ENCODE measurements at regions not wholly inside any gene's neighbourhood (a gene's known extent, or its start where the extent isn't known, plus 50 kb on each side); places are given as distances from the start of the nearest gene placed in this dataset.

DNA sequence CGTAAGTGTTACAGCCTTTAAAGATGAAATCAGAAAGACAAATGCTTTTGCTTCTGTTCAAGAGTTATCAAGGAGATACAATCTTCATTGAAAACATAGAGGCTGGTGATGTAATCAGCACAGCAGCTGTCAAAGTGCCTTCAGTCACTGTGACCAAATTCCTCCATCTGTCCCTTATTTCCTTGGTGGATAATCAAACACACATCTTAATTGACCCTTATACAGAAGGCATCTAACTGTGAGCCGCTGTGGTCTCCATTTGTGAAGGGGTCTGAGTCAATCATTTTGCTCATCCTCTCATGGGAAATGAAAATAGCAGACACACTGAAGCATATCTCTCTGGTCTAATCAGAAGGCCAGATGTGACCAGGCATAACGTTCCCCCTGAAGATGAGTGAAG, 130.1 kb upstream of the TLR4 start:
- Histone ChIP-seq H3K27ac (no peak overlapping the region), H3K4me1 (no peaks in the 10 kb centered on the region), H3K9me3 (peaks cover 0 to 7% (median 0%) of the 10 kb centered on the region in 4 donors), H3K36me3 (no peaks in the 10 kb centered on the region), H3K4me3 (no peak overlapping the region), H3K27me3 (no peaks in the 10 kb centered on the region)
- TF ChIP-seq POLR2A (IDR thresholded peaks at IDR 0.05) (no peak), EP300 (IDR thresholded peaks at IDR 0.05) (no peak), CTCF (IDR thresholded peaks at IDR 0.05) (no peak)
- WGBS, 2 donors: 71 to 72% methylated on average over 3 of the region's 3 CpGs
- no peak for DNase-seq (ENCODE audit: low spot score in 2 of 2)

GRCh38 chr9:117564839-117565238, 139.4 kb upstream of the TLR4 start:
- no peaks in the 10 kb centered on the region for H3K4me1 ChIP-seq
- H3K36me3 ChIP-seq: no peaks in the 10 kb centered on the region
- no peaks in the 10 kb centered on the region for H3K27me3 ChIP-seq
- no peak for DNase-seq (ENCODE audit: low spot score in 2 of 2)
- H3K9me3 ChIP-seq: no peaks in the 10 kb centered on the region
- WGBS, 2 donors: 37 to 55% methylated on average over 1 of the region's 1 CpG
- no peak overlapping the region for H3K4me3 ChIP-seq
- no peak overlapping the region for H3K27ac ChIP-seq
- TF ChIP-seq POLR2A (IDR thresholded peaks at IDR 0.05) (no peak), CTCF (IDR thresholded peaks at IDR 0.05) (no peak), EP300 (IDR thresholded peaks at IDR 0.05) (no peak)

- H3K27me3 ChIP-seq: no peaks in the 10 kb centered on the region
- no peaks in the 10 kb centered on the region for H3K36me3 ChIP-seq
- H3K4me3 ChIP-seq: no peak overlapping the region
- H3K4me1 ChIP-seq: no peaks in the 10 kb centered on the region
- no peak for DNase-seq (ENCODE audit: low spot score in 2 of 2)
- TF ChIP-seq EP300 (IDR thresholded peaks at IDR 0.05): no peak
- no peak for TF ChIP-seq CTCF (IDR thresholded peaks at IDR 0.05)
- TF ChIP-seq POLR2A (IDR thresholded peaks at IDR 0.05): no peak
- H3K9me3 ChIP-seq: no peaks in the 10 kb centered on the region
- H3K27ac ChIP-seq: no peak overlapping the region
- 50 to 55% methylated on average over 2 of the region's 2 CpGs for WGBS, 2 donors
These were observed 142.4 kb upstream of the TLR4 start for GRCh38 chr9:117561761-117562160.

DNA sequence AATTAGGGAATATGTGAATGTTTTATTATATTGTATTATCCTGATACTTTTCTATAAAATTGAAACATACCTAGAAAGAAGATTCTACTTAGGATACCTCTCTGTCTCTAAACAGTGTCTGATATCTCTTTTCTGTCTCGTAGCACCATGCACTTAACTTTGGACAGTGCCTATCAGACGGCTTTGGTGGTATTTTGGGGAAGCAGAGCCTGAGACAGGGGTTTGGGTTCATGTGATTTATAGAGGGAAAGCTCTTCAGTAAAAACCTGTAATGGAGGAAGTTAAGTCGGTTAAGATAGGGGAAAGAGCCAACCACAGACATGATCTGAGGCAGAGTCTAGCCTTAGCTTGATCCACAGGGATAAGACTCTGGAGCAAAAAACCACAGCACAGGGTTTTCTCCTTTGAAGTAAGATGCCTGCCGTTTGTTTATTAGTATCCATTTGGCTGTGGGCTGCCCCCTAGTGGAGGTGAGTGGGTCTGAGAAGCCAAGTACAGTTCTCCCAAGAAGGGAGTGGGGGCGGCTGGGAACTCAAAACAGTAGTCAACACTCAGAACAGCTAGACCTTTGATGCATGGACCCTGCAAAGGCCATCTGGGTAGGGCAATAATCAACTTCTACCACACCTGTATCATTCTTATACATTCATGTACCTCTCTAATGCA, 141.2 kb upstream of the ASTN2 start:
- Histone ChIP-seq H3K4me3 (no peak overlapping the region), H3K4me1 (no peaks in the 10 kb centered on the region), H3K27ac (no peak overlapping the region), H3K27me3 (no peaks in the 10 kb centered on the region), H3K9me3 (no peaks in the 10 kb centered on the region), H3K36me3 (no peaks in the 10 kb centered on the region)
- WGBS, 2 donors: 66 to 69% methylated on average over 5 of the region's 5 CpGs
- peak in 1 of 2 donors; percentile 17 for DNase-seq (ENCODE audit: low spot score in 2 of 2)
- TF ChIP-seq CTCF (IDR thresholded peaks at IDR 0.05) (peak in 2 of 5 experiments; percentile 21 to 23), EP300 (IDR thresholded peaks at IDR 0.05) (no peak), POLR2A (IDR thresholded peaks at IDR 0.05) (no peak)

- Histone ChIP-seq H3K9me3 (no peaks in the 10 kb centered on the region), H3K4me1 (no peaks in the 10 kb centered on the region), H3K27me3 (no peaks in the 10 kb centered on the region), H3K36me3 (no peaks in the 10 kb centered on the region), H3K4me3 (no peak overlapping the region), H3K27ac (no peak overlapping the region)
- no peak for TF ChIP-seq POLR2A (IDR thresholded peaks at IDR 0.05)
- no peak for TF ChIP-seq EP300 (IDR thresholded peaks at IDR 0.05)
- no peak for TF ChIP-seq CTCF (IDR thresholded peaks at IDR 0.05)
- no peak for DNase-seq (ENCODE audit: low spot score in 2 of 2)
- WGBS, 2 donors: 65 to 77% methylated on average over 2 of the region's 2 CpGs
These were observed 138.0 kb upstream of the ASTN2 start for GRCh38 chr9:117552811-117553210.
